ENCODE measurements at regions not wholly inside any gene's neighbourhood (a gene's known extent, or its start where the extent isn't known, plus 50 kb on each side); places are given as distances from the start of the nearest gene placed in this dataset.
"Not testable (repeated sequence)": the region's sequence is repeated elsewhere in the genome, so short reads cannot be mapped to it uniquely, and the experiment has no call there.

DNA sequence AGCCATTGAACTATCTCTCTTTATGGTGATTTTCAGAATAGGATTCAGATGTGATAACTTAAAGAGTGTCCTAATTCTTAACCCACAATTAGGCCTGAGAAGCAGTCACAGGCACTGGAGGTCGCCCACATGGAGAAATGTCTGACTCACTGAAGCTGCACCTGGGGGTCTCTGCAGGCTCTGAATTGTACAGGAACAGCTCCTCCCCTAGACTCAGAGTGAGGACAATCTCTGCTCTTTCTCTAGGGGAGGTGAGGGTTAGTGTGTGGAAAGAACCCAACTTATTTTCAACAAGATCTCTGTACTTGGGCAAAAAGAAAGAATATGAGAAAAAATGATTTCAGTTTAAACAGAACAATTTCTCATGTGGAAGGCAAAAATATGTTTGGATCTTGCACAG, 1124.6 kb downstream of the TMEM121 start:
- Mint-ChIP-seq H3K4me3 (no peak overlapping the region), H3K27me3 (ENCODE audit: low read depth in 2 of 2) (peaks cover 8 to 20% of the 10 kb centered on the region in 2 donors), H3K36me3 (no peaks in the 10 kb centered on the region), H3K9me3 (peaks cover 2 to 5% of the 10 kb centered on the region in 2 donors), H3K27ac (no peak overlapping the region), H3K4me1 (peaks cover 20 to 24% of the 10 kb centered on the region in 2 donors)
- Histone ChIP-seq H3K27ac (ENCODE audit: low read length) (no peak overlapping the region), H3K4me1 (ENCODE audit: control insufficient read depth, insufficient read depth, low read length) (no peaks in the 10 kb centered on the region), H3K9me3 (ENCODE audit: control insufficient read depth, insufficient read depth, low read length) (no peaks in the 10 kb centered on the region), H3K36me3 (ENCODE audit: control insufficient read depth, insufficient read depth, low read length) (no peaks in the 10 kb centered on the region), H3K27me3 (ENCODE audit: control insufficient read depth, insufficient read depth, low read length) (no peaks in the 10 kb centered on the region), H3K4me3 (ENCODE audit: low read length) (no peak overlapping the region)
- WGBS (ENCODE audit: insufficient coverage), result no CpG with 5 or more reads among the region's 1 CpG
- DNase-seq (no peak), ATAC-seq (no peak)
- intact Hi-C loops (cut with micrococcal nuclease), result no loop called here
- TF ChIP-seq, protein P1, sequence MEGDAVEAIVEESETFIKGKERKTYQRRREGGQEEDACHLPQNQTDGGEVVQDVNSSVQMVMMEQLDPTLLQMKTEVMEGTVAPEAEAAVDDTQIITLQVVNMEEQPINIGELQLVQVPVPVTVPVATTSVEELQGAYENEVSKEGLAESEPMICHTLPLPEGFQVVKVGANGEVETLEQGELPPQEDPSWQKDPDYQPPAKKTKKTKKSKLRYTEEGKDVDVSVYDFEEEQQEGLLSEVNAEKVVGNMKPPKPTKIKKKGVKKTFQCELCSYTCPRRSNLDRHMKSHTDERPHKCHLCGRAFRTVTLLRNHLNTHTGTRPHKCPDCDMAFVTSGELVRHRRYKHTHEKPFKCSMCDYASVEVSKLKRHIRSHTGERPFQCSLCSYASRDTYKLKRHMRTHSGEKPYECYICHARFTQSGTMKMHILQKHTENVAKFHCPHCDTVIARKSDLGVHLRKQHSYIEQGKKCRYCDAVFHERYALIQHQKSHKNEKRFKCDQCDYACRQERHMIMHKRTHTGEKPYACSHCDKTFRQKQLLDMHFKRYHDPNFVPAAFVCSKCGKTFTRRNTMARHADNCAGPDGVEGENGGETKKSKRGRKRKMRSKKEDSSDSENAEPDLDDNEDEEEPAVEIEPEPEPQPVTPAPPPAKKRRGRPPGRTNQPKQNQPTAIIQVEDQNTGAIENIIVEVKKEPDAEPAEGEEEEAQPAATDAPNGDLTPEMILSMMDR (IDR thresholded peaks at IDR 0.05), result no peak

DNA sequence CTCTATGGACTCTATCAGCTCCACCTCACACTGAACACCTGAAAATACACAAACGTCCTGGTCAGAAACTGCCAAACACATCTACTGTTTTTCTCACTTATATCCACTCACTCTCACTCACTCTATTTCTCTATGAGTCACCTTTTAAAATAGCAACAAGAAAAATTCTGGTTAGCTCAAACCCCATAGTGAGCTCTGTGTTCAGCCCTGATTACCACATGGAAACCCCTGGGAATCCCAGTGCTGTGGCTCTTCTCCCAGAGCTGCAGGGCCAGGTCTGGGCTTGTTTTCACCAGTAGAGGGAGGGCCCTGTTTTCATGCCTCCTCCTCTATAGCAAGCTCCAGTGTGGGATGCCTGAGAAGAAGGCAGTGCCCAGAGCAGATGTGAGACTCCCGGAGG, 1126.1 kb downstream of the TMEM121 start:
- Mint-ChIP-seq H3K27me3 (ENCODE audit: low read depth in 2 of 2) (peaks cover 8 to 26% of the 10 kb centered on the region in 2 donors), H3K36me3 (no peaks in the 10 kb centered on the region), H3K9me3 (peaks cover 2 to 5% of the 10 kb centered on the region in 2 donors), H3K27ac (no peak overlapping the region), H3K4me3 (no peak overlapping the region), H3K4me1 (peaks cover 26 to 36% of the 10 kb centered on the region in 2 donors)
- TF ChIP-seq, protein P1 (IDR thresholded peaks at IDR 0.05), result no peak
- no peak overlapping the region for H3K4me3 ChIP-seq (ENCODE audit: low read length)
- DNase-seq (no peak), ATAC-seq (no peak)
- no peak overlapping the region for H3K27ac ChIP-seq (ENCODE audit: low read length)
- H3K36me3 ChIP-seq (ENCODE audit: control insufficient read depth, insufficient read depth, low read length), result no peaks in the 10 kb centered on the region
- intact Hi-C loops (cut with micrococcal nuclease), result no loop called here
- no peaks in the 10 kb centered on the region for H3K27me3 ChIP-seq (ENCODE audit: control insufficient read depth, insufficient read depth, low read length)
- H3K4me1 ChIP-seq (ENCODE audit: control insufficient read depth, insufficient read depth, low read length), result no peaks in the 10 kb centered on the region
- WGBS (ENCODE audit: insufficient coverage), result 57% methylated on average over 2 of the region's 2 CpGs
- no peaks in the 10 kb centered on the region for H3K9me3 ChIP-seq (ENCODE audit: control insufficient read depth, insufficient read depth, low read length)

DNA sequence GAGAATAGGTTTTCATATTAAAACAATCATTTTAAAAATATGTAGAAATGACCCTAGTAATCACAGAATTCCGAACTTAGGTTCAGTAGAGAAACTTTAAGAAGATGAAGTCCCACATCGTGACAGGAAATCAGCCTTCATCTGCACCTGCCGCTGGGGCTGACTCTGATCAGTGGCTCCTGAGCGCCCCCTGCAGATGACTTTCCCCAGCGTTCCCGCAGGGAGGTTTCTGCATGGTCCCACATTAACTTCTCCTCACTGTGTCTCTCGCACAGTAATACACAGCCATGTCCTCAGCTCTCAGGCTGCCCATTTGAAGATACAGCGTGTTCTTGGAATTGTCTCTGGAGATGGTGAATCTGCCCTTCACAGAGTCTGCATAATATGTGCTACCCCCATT, 1131.1 kb downstream of the TMEM121 start:
- Histone ChIP-seq H3K27ac (ENCODE audit: low read length) (no peak overlapping the region), H3K27me3 (ENCODE audit: control insufficient read depth, insufficient read depth, low read length) (no peaks in the 10 kb centered on the region), H3K36me3 (ENCODE audit: control insufficient read depth, insufficient read depth, low read length) (no peaks in the 10 kb centered on the region), H3K4me1 (ENCODE audit: control insufficient read depth, insufficient read depth, low read length) (no peaks in the 10 kb centered on the region), H3K4me3 (ENCODE audit: low read length) (no peak overlapping the region), H3K9me3 (ENCODE audit: control insufficient read depth, insufficient read depth, low read length) (no peaks in the 10 kb centered on the region)
- DNase-seq (peak in 1 of 2 donors; percentile 77), ATAC-seq (peak in 1 of 3 donors; percentile 31)
- Mint-ChIP-seq H3K4me1 (peaks cover 32% of the 10 kb centered on the region in 2 donors), H3K9me3 (no peaks in the 10 kb centered on the region), H3K27me3 (ENCODE audit: low read depth in 2 of 2) (peaks cover 8 to 22% of the 10 kb centered on the region in 2 donors), H3K36me3 (no peaks in the 10 kb centered on the region), H3K27ac (no peak overlapping the region), H3K4me3 (no peak overlapping the region)
- WGBS (ENCODE audit: insufficient coverage), result 32% methylated on average over 7 of the region's 8 CpGs
- TF ChIP-seq, protein P1 (IDR thresholded peaks at IDR 0.05), result peak; percentile 23
- intact Hi-C loops (cut with micrococcal nuclease), result no loop called here

DNA sequence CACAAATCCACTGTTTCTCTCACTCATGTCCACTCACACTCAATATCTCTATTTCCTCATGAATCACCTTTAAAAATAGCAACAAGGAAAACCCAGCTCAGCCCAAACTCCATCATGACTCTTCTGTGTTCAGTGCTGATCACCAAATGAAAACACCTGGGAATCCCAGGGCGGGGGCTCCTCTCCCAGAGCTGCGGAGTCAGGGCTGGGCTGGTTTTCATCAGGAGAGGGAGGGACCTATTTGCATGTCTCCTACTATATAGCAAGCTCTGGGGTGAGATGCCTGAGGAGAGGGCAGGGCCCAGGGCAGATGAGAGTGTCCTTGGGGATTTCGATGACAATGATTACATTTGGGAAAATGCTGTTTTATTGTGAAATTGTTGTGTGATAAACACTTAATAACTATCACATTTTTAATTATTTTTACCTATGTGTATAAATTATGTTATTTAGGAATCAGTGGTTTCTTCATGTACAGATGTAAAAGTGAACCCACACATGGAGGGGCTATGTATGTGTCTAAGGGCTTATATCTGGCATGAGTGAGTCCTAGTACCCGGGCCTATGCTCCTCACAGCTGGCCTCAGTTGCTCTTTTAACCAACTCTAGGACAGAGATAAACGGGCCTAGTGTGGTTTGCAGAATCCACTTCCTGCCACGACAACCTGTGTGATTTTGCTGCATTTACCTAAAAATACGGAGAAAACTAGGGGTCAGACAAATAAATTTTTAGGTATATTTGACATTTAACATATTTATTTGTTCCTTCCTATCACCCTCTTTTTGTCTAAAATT, 1131.9 kb downstream of the TMEM121 start:
- H3K4me3 Mint-ChIP-seq; H3K9me3 Mint-ChIP-seq; H3K9me3 ChIP-seq (ENCODE audit: control insufficient read depth, insufficient read depth, low read length); intact Hi-C loops (cut with micrococcal nuclease); H3K4me1 ChIP-seq (ENCODE audit: control insufficient read depth, insufficient read depth, low read length); ATAC-seq; DNase-seq; H3K36me3 ChIP-seq (ENCODE audit: control insufficient read depth, insufficient read depth, low read length); H3K27ac ChIP-seq (ENCODE audit: low read length); H3K36me3 Mint-ChIP-seq; H3K27me3 ChIP-seq (ENCODE audit: control insufficient read depth, insufficient read depth, low read length); H3K27ac Mint-ChIP-seq; H3K4me3 ChIP-seq (ENCODE audit: low read length): not testable (repeated sequence)
- H3K4me1 Mint-ChIP-seq, result peaks cover 35 to 36% of the 10 kb centered on the region in 2 donors
- WGBS (ENCODE audit: insufficient coverage), result 39% methylated on average over 5 of the region's 7 CpGs
- H3K27me3 Mint-ChIP-seq (ENCODE audit: low read depth in 2 of 2), result peaks cover 7 to 22% of the 10 kb centered on the region in 2 donors

Data from natural killer cell (primary cell).